ENCODE measurements at regions not wholly inside any gene's neighbourhood (a gene's known extent, or its start where the extent isn't known, plus 50 kb on each side); places are given as distances from the start of the nearest gene placed in this dataset.

DNA sequence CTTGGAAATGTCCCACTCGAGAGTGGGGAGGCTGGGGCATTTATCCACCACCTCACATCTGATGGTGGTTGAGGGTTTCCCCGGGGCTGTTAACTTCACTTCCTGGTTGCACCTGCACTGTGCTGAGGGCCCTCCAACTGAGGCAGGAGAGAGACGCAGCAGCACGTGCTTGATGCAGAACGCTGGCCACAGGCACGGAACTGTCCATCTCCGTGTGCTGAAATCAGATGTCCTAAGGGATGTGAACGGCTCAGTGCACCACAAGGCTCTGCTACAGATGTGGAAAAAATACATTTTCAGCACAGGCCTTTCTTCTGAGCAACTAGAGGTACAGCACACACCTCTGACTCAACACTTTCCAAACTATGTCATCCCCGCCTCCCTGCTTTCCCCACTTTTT lies 114.8 kb upstream of the C16orf82 start:
- TF ChIP-seq, protein P1, sequence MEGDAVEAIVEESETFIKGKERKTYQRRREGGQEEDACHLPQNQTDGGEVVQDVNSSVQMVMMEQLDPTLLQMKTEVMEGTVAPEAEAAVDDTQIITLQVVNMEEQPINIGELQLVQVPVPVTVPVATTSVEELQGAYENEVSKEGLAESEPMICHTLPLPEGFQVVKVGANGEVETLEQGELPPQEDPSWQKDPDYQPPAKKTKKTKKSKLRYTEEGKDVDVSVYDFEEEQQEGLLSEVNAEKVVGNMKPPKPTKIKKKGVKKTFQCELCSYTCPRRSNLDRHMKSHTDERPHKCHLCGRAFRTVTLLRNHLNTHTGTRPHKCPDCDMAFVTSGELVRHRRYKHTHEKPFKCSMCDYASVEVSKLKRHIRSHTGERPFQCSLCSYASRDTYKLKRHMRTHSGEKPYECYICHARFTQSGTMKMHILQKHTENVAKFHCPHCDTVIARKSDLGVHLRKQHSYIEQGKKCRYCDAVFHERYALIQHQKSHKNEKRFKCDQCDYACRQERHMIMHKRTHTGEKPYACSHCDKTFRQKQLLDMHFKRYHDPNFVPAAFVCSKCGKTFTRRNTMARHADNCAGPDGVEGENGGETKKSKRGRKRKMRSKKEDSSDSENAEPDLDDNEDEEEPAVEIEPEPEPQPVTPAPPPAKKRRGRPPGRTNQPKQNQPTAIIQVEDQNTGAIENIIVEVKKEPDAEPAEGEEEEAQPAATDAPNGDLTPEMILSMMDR (IDR thresholded peaks at IDR 0.05), result no peak
- TF ChIP-seq EP300 (IDR thresholded peaks at IDR 0.05) (no peak), POLR2A (IDR thresholded peaks at IDR 0.05) (no peak)
